ENCODE measurements at regions not wholly inside any gene's neighbourhood (a gene's known extent, or its start where the extent isn't known, plus 50 kb on each side); places are given as distances from the start of the nearest gene placed in this dataset.
A peak's percentile ranks its signal among the peaks of the same experiment; 100 is the strongest.

DNA sequence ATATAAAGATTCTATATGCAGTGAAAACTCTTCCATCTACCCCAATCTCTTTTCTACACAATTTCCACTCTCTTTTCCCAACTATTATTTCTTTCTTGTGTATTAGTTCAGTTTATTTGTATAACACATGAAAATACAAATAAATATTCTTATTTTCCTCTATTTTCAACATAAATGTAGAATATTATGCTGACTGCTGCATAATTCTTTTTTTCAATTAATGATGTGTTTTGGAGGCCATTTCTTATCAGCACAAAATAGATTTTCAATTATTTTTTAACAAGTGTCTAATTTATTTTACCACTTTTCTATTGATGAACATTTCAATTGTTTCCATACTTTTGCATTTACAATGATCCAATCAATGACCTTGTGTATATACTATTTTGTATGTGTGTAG, 557.7 kb upstream of the NR3C2 start (continued):
- TF ChIP-seq ZNF337 (CRISPR knock-in tag; IDR thresholded peaks at IDR 0.05; ENCODE audit: borderline replicate concordance, low read depth) (no peak), SIX1 (CRISPR knock-in tag; IDR thresholded peaks at IDR 0.05; ENCODE audit: borderline replicate concordance) (no peak), KLF13 (CRISPR knock-in tag; IDR thresholded peaks at IDR 0.05) (no peak), NFATC3 (CRISPR knock-in tag; IDR thresholded peaks at IDR 0.05) (no peak)

DNA sequence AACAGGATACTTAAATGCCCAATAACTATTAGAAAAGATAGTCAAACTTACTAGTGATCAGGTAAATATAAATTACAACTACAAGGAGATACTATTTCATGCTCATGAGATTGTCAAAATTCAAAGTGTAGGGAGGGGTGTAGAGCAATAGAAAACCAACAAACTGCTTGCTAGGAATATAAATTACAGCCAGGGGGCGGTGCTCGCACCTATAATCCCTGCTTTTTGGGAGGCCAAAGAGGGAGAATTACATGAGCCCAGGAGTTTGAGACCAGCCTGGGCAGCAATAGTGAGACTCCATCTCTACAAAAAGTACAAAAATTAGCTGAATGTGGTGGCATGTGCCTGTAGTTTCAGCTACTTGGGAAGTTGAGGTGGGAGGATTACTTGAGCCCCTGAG, 556.5 kb upstream of the NR3C2 start:
- intact Hi-C loops (cut with micrococcal nuclease; ENCODE audit: unreplicated experiment), result loop anchor here (1.0 kb wide), 1 partner anchor 266 kb away; no protein-coding TSS in a partner anchor
- no peak overlapping the region for H2AFZ ChIP-seq (ENCODE audit: low read length)
- TF ChIP-seq STAG1 (CRISPR knock-in tag; IDR thresholded peaks at IDR 0.05) (peak; percentile 23; the same call in 1 of the 2 replicates), TBX3 (IDR thresholded peaks at IDR 0.05; ENCODE audit: borderline replicate concordance) (no peak), ZNF615 (CRISPR knock-in tag; IDR thresholded peaks at IDR 0.05; ENCODE audit: borderline replicate concordance) (no peak), ZBTB20 (CRISPR knock-in tag; IDR thresholded peaks at IDR 0.05; ENCODE audit: borderline replicate concordance, low read depth) (no peak)
- TF ChIP-seq, protein P1, sequence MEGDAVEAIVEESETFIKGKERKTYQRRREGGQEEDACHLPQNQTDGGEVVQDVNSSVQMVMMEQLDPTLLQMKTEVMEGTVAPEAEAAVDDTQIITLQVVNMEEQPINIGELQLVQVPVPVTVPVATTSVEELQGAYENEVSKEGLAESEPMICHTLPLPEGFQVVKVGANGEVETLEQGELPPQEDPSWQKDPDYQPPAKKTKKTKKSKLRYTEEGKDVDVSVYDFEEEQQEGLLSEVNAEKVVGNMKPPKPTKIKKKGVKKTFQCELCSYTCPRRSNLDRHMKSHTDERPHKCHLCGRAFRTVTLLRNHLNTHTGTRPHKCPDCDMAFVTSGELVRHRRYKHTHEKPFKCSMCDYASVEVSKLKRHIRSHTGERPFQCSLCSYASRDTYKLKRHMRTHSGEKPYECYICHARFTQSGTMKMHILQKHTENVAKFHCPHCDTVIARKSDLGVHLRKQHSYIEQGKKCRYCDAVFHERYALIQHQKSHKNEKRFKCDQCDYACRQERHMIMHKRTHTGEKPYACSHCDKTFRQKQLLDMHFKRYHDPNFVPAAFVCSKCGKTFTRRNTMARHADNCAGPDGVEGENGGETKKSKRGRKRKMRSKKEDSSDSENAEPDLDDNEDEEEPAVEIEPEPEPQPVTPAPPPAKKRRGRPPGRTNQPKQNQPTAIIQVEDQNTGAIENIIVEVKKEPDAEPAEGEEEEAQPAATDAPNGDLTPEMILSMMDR (CRISPR knock-in tag; IDR thresholded peaks at IDR 0.05), result peak; percentile 32; the same call in 1 of the 2 replicates
- TF ChIP-seq, protein P2, sequence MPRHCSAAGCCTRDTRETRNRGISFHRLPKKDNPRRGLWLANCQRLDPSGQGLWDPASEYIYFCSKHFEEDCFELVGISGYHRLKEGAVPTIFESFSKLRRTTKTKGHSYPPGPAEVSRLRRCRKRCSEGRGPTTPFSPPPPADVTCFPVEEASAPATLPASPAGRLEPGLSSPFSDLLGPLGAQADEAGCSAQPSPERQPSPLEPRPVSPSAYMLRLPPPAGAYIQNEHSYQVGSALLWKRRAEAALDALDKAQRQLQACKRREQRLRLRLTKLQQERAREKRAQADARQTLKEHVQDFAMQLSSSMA (CRISPR knock-in tag; IDR thresholded peaks at IDR 0.05), result no peak
- TF ChIP-seq, protein P3, sequence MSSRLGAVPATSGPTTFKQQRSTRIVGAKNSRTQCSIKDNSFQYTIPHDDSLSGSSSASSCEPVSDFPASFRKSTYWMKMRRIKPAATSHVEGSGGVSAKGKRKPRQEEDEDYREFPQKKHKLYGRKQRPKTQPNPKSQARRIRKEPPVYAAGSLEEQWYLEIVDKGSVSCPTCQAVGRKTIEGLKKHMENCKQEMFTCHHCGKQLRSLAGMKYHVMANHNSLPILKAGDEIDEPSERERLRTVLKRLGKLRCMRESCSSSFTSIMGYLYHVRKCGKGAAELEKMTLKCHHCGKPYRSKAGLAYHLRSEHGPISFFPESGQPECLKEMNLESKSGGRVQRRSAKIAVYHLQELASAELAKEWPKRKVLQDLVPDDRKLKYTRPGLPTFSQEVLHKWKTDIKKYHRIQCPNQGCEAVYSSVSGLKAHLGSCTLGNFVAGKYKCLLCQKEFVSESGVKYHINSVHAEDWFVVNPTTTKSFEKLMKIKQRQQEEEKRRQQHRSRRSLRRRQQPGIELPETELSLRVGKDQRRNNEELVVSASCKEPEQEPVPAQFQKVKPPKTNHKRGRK (CRISPR knock-in tag; IDR thresholded peaks at IDR 0.05), result no peak

More for the DNA sequence above, 556.5 kb upstream of the NR3C2 start:
- Histone ChIP-seq H4K20me1 (ENCODE audit: insufficient read depth, low read length) (no peaks in the 10 kb centered on the region), H3K4me1 (ENCODE audit: insufficient read depth, low read length) (no peaks in the 10 kb centered on the region), H3K4me3 (replicated peaks in 1 of 3; ENCODE audit: insufficient read depth in 1 of 3, low read depth in 2 of 3, low read length in 3 of 3) (no peak overlapping the region), H3K79me2 (ENCODE audit: insufficient read depth, low read length) (no peaks in the 10 kb centered on the region), H3K27me3 (ENCODE audit: control insufficient read depth in 1 of 2, insufficient read depth in 2 of 2, low read length in 2 of 2) (no peaks in the 10 kb centered on the region), H3K9me3 (ENCODE audit: low read length) (no peaks in the 10 kb centered on the region), H3K36me3 (replicated peaks in 1 of 2; ENCODE audit: control insufficient read depth in 1 of 2, insufficient read depth in 2 of 2, low read length in 2 of 2) (no peaks in the 10 kb centered on the region), H3K9ac (ENCODE audit: insufficient read depth, low read depth, low read length) (no peak overlapping the region), H3K4me2 (ENCODE audit: low read depth, low read length) (no peak overlapping the region), H3K27ac (ENCODE audit: extremely low read length, insufficient read depth, low read length) (no peak overlapping the region)
- ChIA-PET CTCF (ENCODE audit: low intra/inter-chr PET ratio, low total read pairs) (no interaction called here), POLR2A (no interaction called here)
- BruUV-seq (replicated peaks), result no TSS peak
- no peak for FAIRE-seq
- peak; percentile 31; the same call in 1 of the 3 replicates for ATAC-seq
- WGBS (ENCODE audit: low lambda C conversion rate), result 4% methylated on average over 2 of the region's 2 CpGs
- peak; percentile 4 for DNase-seq (ENCODE audit: low spot score)
- in situ Hi-C loops (cut with HindIII; ENCODE audit: extremely low pct_ligation_motif_present, low pct_unique_long_range_greater_than_20kb), result loop anchor here (25.0 kb wide), 1 partner anchor 264 kb away; no protein-coding TSS in a partner anchor

Measured in HepG2 (cell line).